ENCODE measurements at regions not wholly inside any gene's neighbourhood (a gene's known extent, or its start where the extent isn't known, plus 50 kb on each side); places are given as distances from the start of the nearest gene placed in this dataset.

DNA sequence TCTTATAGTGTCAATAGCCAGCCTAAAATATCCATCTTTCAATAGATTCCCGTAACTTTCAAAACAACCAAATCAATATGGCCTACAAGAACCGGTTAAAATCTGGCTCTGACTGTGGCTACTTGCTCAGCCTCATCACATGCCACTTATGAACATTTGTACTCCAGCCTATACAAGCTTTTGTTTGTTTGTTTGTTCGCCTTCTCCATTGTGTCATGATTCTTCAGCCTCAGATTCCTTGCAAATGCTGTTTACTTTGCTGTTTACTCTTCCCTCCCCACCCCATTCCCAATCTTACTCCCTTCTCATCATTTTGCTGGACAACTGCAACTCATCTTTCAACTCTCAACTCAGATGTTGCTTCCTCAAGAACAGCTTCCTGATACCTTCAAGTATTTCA is 161.2 kb downstream of the CAPZA3 start:
- DNase-seq = no peak
- H3K27me3 ChIP-seq (ENCODE audit: control insufficient read depth, insufficient read depth, low read length) = no peaks in the 10 kb centered on the region
- H3K4me3 ChIP-seq (ENCODE audit: insufficient read depth, low read depth, low read length) = no peak overlapping the region
- no peaks in the 10 kb centered on the region for H3K36me3 ChIP-seq (replicated peaks; ENCODE audit: control insufficient read depth, insufficient read depth, low read length)

DNA sequence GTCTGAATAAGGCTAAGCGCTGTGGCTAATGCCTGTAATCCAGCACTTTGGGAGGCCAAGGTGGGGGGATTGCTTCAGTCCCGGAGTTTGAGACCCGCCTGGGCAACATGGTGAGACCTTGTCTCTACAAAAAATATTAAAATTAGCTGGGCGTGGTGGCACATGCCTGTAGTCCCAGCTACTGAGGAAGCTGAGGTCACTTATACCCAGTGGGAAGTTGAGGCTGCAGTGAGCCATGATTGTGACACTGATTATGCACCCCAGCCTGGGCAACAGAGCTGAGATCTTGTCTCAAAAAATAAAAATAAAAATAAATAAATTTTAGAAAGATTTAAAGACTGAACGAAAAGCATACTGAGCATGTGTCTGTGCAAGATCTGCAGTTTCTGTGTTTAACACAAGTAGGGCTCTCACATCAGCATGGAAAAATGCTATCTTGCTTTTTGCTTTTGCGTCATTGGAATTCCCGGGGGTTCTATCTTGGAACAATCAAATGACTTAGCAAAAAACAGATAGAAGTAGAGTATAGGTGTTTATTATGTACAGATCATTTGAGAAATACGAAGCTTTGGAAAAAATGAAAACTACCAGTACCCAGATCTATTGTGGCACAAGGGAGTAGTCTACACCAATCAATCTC is 161.9 kb downstream of the CAPZA3 start:
- Histone ChIP-seq H3K36me3 (replicated peaks; ENCODE audit: control insufficient read depth, insufficient read depth, low read length) (no peaks in the 10 kb centered on the region), H3K4me3 (ENCODE audit: insufficient read depth, low read depth, low read length) (no peak overlapping the region), H3K27me3 (ENCODE audit: control insufficient read depth, insufficient read depth, low read length) (no peaks in the 10 kb centered on the region)
- DNase-seq = no peak

DNA sequence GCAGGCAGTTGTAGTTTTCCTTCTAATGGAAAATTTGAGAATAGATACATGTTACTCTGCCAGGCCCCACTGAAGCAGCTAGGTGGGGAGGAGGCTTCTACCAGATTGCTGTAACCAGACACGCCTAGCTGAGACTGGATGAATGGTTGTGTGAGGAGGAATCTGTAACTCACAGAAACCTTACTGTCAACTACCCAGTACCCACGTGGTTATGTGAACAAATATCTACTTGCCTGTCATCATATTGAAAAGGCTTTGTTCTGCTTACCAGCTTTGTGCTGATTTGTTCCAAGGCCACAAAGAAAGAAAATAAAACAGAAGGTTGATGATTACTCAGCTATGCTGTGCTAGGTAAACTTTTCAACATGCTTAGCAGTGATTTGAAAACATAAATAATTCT is 167.2 kb downstream of the CAPZA3 start:
- H3K27me3 ChIP-seq (ENCODE audit: control insufficient read depth, insufficient read depth, low read length) = no peaks in the 10 kb centered on the region
- no peak for DNase-seq
- H3K36me3 ChIP-seq (replicated peaks; ENCODE audit: control insufficient read depth, insufficient read depth, low read length) = no peaks in the 10 kb centered on the region
- H3K4me3 ChIP-seq (ENCODE audit: insufficient read depth, low read depth, low read length) = no peak overlapping the region

DNA sequence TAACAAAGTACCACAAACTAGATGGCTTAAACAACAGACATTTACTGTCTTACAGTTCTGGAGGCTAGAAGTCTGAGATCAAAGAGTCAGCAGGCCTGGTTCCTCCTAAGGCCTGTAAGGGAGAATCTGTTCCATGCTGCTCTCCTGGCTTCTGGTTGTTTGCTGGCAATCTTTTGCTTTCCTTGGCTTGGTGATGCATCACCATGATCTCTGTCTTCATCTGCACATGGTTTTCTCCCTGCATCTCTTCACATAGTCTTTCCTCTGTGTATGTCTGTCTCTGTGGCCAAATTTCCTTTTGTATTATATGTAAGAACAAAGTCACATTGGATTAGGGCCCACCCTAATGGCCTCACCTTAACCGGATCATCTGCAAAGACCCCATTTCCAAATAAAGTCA is 168.5 kb downstream of the CAPZA3 start:
- H3K36me3 ChIP-seq (replicated peaks; ENCODE audit: control insufficient read depth, insufficient read depth, low read length) = no peaks in the 10 kb centered on the region
- H3K4me3 ChIP-seq (ENCODE audit: insufficient read depth, low read depth, low read length) = no peak overlapping the region
- H3K27me3 ChIP-seq (ENCODE audit: control insufficient read depth, insufficient read depth, low read length) = no peaks in the 10 kb centered on the region
- DNase-seq = no peak

DNA sequence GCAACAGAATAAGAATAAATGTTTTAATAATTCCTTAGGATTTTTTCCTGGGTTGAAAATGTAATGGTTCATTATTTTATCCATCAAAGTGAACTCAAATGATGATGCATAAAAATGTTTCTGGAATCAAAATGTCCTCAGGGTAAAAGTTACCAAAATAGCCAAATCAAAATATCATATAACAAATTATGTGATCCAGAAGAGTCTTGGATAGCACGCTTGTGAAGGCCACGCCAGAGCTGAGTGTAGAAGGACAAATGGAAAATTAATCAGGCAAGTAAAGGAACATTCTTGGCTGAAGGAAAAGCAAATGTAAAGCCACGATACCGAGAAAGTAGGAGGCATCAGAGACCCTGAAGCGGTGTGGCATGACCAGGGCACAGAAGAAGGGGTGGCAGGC is 169.2 kb downstream of the CAPZA3 start:
- no peaks in the 10 kb centered on the region for H3K27me3 ChIP-seq (ENCODE audit: control insufficient read depth, insufficient read depth, low read length)
- DNase-seq = no peak
- no peak overlapping the region for H3K4me3 ChIP-seq (ENCODE audit: insufficient read depth, low read depth, low read length)
- no peaks in the 10 kb centered on the region for H3K36me3 ChIP-seq (replicated peaks; ENCODE audit: control insufficient read depth, insufficient read depth, low read length)

DNA sequence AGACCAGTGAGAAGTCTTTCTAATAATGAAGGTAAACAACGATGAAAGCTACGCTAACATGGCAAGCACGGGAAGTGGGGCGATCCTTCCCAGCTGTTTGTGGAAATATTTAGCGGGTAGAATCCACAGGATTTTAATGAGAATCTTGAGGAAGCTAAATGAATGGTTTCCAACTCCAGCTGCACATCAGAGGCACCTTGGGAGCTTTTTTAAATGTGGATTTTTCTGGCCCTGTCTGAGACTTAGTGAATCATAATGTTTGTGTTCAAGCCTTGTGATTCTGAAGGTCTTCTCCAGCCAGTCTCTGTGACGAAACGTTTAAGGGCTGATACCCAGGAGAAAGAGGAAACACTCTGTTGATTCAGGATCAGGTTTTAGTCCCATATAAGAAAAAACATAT is 169.8 kb downstream of the CAPZA3 start:
- Histone ChIP-seq H3K36me3 (replicated peaks; ENCODE audit: control insufficient read depth, insufficient read depth, low read length) (no peaks in the 10 kb centered on the region), H3K4me3 (ENCODE audit: insufficient read depth, low read depth, low read length) (no peak overlapping the region), H3K27me3 (ENCODE audit: control insufficient read depth, insufficient read depth, low read length) (no peaks in the 10 kb centered on the region)
- no peak for DNase-seq

DNA sequence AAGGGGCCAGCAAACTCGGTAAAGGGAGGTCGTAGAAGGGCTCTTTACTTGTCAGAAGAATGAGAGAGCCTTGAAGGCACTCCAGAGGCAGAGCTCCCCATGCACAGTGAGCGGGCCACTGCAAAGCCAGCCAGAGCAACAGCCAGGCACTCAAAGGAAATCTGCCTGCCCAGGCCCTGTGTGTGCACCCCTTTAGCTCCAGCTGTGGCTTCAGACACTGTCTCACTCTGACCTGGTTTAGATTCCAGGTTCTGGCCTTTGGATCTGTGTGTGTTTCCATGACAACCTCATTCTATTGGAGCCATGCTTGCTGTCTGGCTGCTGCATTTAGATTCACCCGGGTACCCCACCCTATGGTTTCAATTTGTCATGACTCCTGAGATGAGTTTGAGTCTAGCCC is 170.3 kb downstream of the CAPZA3 start:
- H3K27me3 ChIP-seq (ENCODE audit: control insufficient read depth, insufficient read depth, low read length) = no peaks in the 10 kb centered on the region
- H3K4me3 ChIP-seq (ENCODE audit: insufficient read depth, low read depth, low read length) = no peak overlapping the region
- no peak for DNase-seq
- H3K36me3 ChIP-seq (replicated peaks; ENCODE audit: control insufficient read depth, insufficient read depth, low read length) = no peaks in the 10 kb centered on the region

DNA sequence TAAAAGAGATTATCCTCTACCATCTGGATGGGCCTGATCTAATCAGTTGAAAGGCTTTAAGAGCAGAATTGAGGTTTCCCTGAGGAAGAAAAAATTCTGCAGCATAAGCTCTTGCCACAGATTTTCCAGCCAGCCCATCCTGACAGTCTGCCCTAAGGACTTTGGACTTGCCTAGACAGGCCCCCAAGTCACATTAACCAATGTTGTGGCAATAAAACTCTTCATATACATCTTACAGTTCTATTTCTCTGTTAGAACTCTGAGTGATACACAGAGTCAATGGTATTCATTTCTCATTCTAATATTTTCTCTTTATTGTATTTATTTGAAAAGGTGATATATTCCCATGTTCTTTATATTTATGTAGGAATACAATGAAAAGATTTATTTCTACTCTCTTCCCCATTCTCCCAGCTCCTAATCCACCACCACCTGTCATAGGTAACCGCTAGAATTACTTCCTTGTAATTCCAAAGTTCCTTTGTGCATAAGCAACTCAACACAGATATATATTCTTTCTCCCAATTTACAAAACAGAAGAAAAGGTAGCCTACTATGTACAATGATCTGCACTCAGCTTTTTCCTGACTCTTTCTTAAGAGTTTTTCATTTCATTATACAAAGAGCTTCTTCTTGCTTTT is 182.1 kb downstream of the CAPZA3 start:
- no peaks in the 10 kb centered on the region for H3K36me3 ChIP-seq (replicated peaks; ENCODE audit: control insufficient read depth, insufficient read depth, low read length)
- no peak for DNase-seq
- no peaks in the 10 kb centered on the region for H3K27me3 ChIP-seq (ENCODE audit: control insufficient read depth, insufficient read depth, low read length)
- H3K4me3 ChIP-seq (ENCODE audit: insufficient read depth, low read depth, low read length) = no peak overlapping the region

DNA sequence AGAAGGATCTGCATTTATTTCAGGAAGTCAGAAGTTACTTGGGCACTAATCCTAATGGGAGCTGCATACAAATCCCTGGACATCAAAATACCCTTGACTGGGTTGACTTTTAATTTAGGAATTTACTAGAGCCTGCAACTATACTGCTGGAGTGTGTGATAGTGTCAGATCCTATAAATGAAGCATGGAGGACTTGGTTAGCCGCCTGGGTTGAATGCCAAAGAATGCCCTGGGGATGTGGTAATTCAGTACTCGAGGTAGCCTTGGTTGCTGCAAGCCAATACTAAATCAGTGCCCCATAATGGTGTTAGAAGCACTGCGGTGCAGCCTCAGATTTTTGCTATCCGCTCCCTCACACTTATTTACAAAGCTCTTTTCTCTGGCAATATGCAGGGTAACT is 184.9 kb downstream of the CAPZA3 start:
- Histone ChIP-seq H3K27me3 (ENCODE audit: control insufficient read depth, insufficient read depth, low read length) (no peaks in the 10 kb centered on the region), H3K36me3 (replicated peaks; ENCODE audit: control insufficient read depth, insufficient read depth, low read length) (no peaks in the 10 kb centered on the region), H3K4me3 (ENCODE audit: insufficient read depth, low read depth, low read length) (no peak overlapping the region)
- no peak for DNase-seq

DNA sequence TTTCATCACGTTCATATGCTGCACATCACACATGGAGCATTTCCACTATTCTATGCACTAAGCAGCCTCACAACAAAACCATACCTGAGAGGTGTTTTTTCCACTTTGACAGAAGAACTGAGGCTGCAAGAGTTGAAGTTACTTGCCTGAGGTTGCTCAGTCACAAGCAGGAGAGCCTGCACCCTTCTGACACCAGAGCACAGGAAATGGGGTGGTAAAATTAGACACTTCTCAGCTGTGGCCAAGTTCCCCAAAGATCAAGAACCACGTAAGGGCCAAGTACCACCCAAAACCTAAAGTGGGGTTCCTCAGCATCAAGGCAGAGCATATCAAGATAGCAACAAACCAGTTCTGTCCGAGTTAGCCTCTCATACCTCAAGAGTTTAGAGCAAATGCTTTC is 185.8 kb downstream of the CAPZA3 start:
- Histone ChIP-seq H3K36me3 (replicated peaks; ENCODE audit: control insufficient read depth, insufficient read depth, low read length) (no peaks in the 10 kb centered on the region), H3K4me3 (ENCODE audit: insufficient read depth, low read depth, low read length) (no peak overlapping the region), H3K27me3 (ENCODE audit: control insufficient read depth, insufficient read depth, low read length) (no peaks in the 10 kb centered on the region)
- no peak for DNase-seq

DNA sequence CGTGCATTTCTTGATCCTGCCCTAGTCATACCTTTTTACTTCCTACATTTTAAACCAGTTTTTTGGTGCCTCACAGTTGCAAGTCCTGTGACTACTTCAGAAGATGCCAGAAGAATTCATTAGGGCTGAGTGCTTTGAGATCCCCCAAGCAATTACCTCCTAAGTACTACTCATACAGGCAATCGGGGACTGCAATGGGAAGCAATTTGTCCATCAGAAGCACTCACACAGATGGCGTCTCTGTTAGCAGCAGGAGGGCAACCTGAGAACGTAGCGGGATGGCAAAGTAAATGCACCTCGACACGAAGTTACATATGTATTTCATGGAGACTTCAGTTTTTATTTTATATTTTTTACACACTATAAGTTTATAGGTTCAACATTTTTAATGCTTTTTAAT is 188.3 kb downstream of the CAPZA3 start:
- Histone ChIP-seq H3K36me3 (replicated peaks; ENCODE audit: control insufficient read depth, insufficient read depth, low read length) (no peaks in the 10 kb centered on the region), H3K4me3 (ENCODE audit: insufficient read depth, low read depth, low read length) (no peak overlapping the region), H3K27me3 (ENCODE audit: control insufficient read depth, insufficient read depth, low read length) (no peaks in the 10 kb centered on the region)
- DNase-seq = no peak

DNA sequence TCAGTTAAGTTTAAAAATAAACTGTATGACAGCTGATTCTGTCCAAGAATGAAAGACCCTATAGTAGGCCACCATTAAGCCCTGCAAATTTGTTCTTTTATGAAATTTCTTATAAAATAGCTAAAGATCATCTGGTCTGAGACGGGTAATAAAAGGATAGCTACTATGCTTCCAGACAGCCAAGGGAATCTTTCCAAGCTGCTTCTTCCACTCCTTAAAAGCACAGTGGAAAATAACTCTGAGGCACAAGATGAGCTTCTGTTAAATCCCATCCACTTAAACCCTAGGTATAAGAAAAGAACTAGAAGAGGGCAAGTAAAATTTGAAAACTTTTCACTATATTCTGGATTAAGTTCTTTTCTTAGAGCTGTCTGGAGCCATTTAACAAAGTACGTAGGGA is 194.3 kb downstream of the CAPZA3 start:
- H3K27me3 ChIP-seq (ENCODE audit: control insufficient read depth, insufficient read depth, low read length) = no peaks in the 10 kb centered on the region
- no peaks in the 10 kb centered on the region for H3K36me3 ChIP-seq (replicated peaks; ENCODE audit: control insufficient read depth, insufficient read depth, low read length)
- no peak for DNase-seq
- no peak overlapping the region for H3K4me3 ChIP-seq (ENCODE audit: insufficient read depth, low read depth, low read length)

DNA sequence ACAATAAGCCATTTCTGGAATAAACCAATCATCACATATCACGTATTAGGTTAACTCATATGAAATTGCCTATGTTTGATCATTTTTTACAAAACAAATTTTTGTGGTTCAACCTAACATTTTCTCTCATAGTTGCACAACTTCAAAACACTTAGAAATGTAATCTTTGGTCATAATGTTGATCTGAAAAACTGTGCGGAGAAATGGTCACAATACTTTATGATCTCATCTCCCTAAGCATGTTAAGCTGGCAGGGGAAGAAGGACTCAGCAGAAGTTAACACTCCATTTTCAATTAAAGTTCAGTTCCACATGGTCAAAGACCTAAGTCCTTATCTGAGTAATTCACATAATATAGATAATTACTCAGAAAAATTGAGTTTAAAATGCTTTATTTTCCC is 194.8 kb downstream of the CAPZA3 start:
- no peak for DNase-seq
- no peaks in the 10 kb centered on the region for H3K27me3 ChIP-seq (ENCODE audit: control insufficient read depth, insufficient read depth, low read length)
- H3K36me3 ChIP-seq (replicated peaks; ENCODE audit: control insufficient read depth, insufficient read depth, low read length) = no peaks in the 10 kb centered on the region
- H3K4me3 ChIP-seq (ENCODE audit: insufficient read depth, low read depth, low read length) = no peak overlapping the region

DNA sequence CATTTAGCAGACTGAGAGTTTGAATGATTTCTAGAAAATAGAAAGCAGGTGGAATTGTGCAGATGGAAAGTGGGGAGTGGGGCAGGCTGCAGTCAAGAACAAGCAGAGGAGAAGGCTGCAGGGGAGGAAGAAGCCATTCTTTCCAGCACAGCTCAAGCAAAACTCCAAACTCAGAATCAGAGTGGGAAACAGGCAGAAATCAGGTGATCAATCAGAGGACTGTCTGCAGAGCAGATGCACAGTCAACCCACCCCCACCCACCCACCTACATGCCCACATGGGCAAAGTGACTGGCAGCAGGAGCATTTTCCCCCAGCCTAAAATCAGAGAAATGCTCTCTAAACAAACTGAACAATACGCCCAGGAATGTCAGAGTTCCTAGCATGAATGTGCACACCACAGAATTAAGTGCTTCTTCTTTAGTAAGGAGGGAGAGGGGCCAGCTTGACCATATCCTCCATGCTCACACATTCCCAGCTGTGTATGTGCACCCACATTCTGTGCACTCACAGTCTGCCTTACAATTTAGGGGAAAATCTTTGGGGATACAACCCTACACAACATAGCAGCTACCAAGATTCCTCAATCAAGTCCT is 194.1 kb upstream of the PLEKHA5 start:
- H3K36me3 ChIP-seq (replicated peaks; ENCODE audit: control insufficient read depth, insufficient read depth, low read length) = no peaks in the 10 kb centered on the region
- H3K27me3 ChIP-seq (ENCODE audit: control insufficient read depth, insufficient read depth, low read length) = no peaks in the 10 kb centered on the region
- no peak overlapping the region for H3K4me3 ChIP-seq (ENCODE audit: insufficient read depth, low read depth, low read length)
- DNase-seq = no peak

DNA sequence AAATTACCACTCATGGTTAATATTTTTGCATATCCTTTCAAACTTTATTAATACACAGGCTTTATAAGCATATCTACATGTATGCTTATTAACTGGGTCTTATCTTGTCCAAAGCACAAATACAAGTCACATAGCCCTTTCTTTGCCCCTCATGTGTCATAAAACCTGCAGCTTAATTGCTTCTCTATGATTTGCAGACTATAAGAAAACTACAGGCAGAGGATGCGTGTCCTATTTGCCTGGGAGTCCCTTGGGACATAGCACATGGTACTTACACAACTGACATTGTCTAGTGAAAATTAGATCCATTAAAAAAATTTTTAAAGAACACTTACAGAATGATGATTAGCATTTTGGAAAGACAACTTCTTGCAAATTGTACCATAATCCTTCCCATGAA is 190.5 kb upstream of the PLEKHA5 start:
- no peak overlapping the region for H3K4me3 ChIP-seq (ENCODE audit: insufficient read depth, low read depth, low read length)
- no peak for DNase-seq
- no peaks in the 10 kb centered on the region for H3K36me3 ChIP-seq (replicated peaks; ENCODE audit: control insufficient read depth, insufficient read depth, low read length)
- H3K27me3 ChIP-seq (ENCODE audit: control insufficient read depth, insufficient read depth, low read length) = no peaks in the 10 kb centered on the region
